ENCODE measurements at regions not wholly inside any gene's neighbourhood (a gene's known extent, or its start where the extent isn't known, plus 50 kb on each side); places are given as distances from the start of the nearest gene placed in this dataset.

DNA sequence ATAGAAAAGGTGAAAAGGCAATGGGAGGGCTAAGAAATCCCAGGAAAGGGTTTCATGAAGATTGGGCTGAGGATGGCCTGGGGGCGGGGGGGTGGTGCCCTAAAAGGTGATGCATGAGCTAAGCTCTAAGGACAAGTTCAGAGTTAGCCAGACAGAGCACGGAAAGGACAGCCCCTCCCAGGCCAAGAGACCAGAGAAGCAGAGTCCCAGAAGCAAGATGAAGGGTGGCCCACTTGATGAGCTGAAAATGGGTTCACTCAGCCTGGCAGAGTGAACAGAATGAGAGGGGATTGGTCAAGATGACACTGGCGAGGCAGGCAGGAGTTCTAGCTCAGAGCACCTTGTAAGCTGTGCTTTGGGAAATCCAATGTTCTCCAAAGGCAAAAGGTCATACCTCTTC, 89.4 kb upstream of the GPR26 start:
- H3K27me3 ChIP-seq (ENCODE audit: control insufficient read depth in 1 of 2, insufficient read depth in 1 of 2, low read length in 2 of 2), result peaks cover 11 to 86% of the 10 kb centered on the region in 2 experiments

DNA sequence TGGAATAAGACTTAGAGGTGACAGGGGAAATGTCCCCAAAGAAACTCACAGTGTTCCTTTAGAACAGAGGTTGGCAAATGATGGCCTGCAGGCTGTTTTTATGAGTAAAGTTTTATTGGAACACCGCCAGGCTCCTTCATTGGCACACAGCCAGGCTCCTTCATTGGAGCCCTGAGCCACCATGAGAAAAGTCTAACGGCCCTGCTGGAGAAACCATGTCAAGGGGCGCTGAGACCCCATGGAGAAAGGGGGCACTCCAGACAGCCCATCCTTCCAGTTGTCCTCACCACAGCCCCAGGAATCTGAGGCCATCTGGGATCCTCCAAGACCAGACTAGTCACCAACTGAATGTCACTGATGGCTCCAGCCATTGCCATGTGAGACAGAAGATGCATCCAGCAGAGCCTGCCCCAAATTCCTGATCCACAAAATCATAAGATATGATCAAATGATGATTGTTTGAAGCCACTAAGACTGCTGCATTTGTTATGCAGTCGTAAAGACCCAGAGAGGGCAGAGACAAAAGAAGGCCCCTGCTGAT, 88.2 kb upstream of the GPR26 start:
- no peak overlapping the region for H2AFZ ChIP-seq (ENCODE audit: low read depth, low read length)
- H3K23ac ChIP-seq (ENCODE audit: low read length in 2 of 2), result no peak overlapping the region
- DNase-seq, result no peak

More for the DNA sequence above, 89.4 kb upstream of the GPR26 start:
- no peaks in the 10 kb centered on the region for H3K4me1 ChIP-seq (ENCODE audit: control insufficient read depth, insufficient read depth, low read depth, low read length)
- H3K4ac ChIP-seq (ENCODE audit: low read depth in 1 of 2, low read length in 2 of 2), result no peak overlapping the region
- no peak overlapping the region for H2AFZ ChIP-seq (ENCODE audit: low read depth, low read length)
- H2BK12ac ChIP-seq (ENCODE audit: low read length in 2 of 2), result no peak overlapping the region
- H3K9ac ChIP-seq (ENCODE audit: low read length), result no peak overlapping the region
- no peak overlapping the region for H3K14ac ChIP-seq (ENCODE audit: low read length in 2 of 2)
- H2AK5ac ChIP-seq (ENCODE audit: low read length, severe bottlenecking), result no peak overlapping the region
- H2BK5ac ChIP-seq (ENCODE audit: low read depth, low read length, poor library complexity, severe bottlenecking), result no peak overlapping the region
- H3K79me1 ChIP-seq (replicated peaks; ENCODE audit: low read length, poor library complexity, severe bottlenecking), result no peaks in the 10 kb centered on the region
- DNase-seq, result no peak
- 39% methylated on average over 3 of the region's 3 CpGs for WGBS
- no peak overlapping the region for H3K18ac ChIP-seq (ENCODE audit: low read depth in 1 of 2, low read length in 2 of 2)
- H3K9me3 ChIP-seq (ENCODE audit: control insufficient read depth, low read length), result no peaks in the 10 kb centered on the region
- no peak overlapping the region for H4K8ac ChIP-seq (ENCODE audit: low read length)
- H4K91ac ChIP-seq (ENCODE audit: low read length), result no peak overlapping the region
- no peak overlapping the region for H3K27ac ChIP-seq (ENCODE audit: low read length, poor library complexity, severe bottlenecking)
- no peak overlapping the region for H3K4me2 ChIP-seq (ENCODE audit: low read length, poor library complexity, severe bottlenecking)
- H2BK120ac ChIP-seq (ENCODE audit: low read depth, low read length), result no peak overlapping the region
- H3K4me3 ChIP-seq (ENCODE audit: insufficient read depth in 1 of 2, low read depth in 1 of 2, low read length in 2 of 2), result no peak overlapping the region
- H3K36me3 ChIP-seq (ENCODE audit: control insufficient read depth in 1 of 2, insufficient read depth in 2 of 2, low read depth in 1 of 2, low read length in 2 of 2), result no peaks in the 10 kb centered on the region
- H2BK15ac ChIP-seq (ENCODE audit: low read depth, poor library complexity, severe bottlenecking), result no peak overlapping the region
- H3K23ac ChIP-seq (ENCODE audit: low read length in 2 of 2), result no peak overlapping the region

DNA sequence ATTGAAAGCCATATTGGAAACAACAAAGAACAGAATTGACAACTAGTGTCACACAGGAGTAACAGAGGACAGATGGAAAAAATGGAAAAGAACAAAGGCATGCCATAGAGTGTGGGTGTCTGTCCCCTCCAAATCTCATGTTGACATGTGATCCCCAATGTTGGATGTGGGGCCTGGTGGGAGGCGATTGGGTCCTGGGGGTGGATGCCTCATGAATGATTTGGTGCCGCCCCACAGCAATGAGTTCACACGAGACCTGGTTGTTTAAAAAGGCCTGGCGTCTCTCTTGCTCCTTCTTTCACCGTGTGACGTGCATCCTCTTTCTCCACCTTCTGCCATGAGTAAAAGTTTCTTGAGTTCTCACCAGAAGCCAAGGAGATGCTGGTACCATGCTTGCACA, 87.4 kb upstream of the GPR26 start:
- no peak overlapping the region for H3K18ac ChIP-seq (ENCODE audit: low read depth in 1 of 2, low read length in 2 of 2)
- H3K9ac ChIP-seq (ENCODE audit: low read length), result no peak overlapping the region
- no peaks in the 10 kb centered on the region for H3K9me3 ChIP-seq (ENCODE audit: control insufficient read depth, low read length)
- WGBS, result 87% methylated on average over 6 of the region's 6 CpGs
- no peak overlapping the region for H3K23ac ChIP-seq (ENCODE audit: low read length in 2 of 2)
- H3K4me2 ChIP-seq (ENCODE audit: low read length, poor library complexity, severe bottlenecking), result no peak overlapping the region
- no peak overlapping the region for H4K91ac ChIP-seq (ENCODE audit: low read length)
- H3K27ac ChIP-seq (ENCODE audit: low read length, poor library complexity, severe bottlenecking), result no peak overlapping the region
- H3K4me1 ChIP-seq (ENCODE audit: control insufficient read depth, insufficient read depth, low read depth, low read length), result no peaks in the 10 kb centered on the region
- H3K36me3 ChIP-seq (ENCODE audit: control insufficient read depth in 1 of 2, insufficient read depth in 2 of 2, low read depth in 1 of 2, low read length in 2 of 2), result no peaks in the 10 kb centered on the region
- no peak overlapping the region for H2AK5ac ChIP-seq (ENCODE audit: low read length, severe bottlenecking)
- no peak overlapping the region for H2BK15ac ChIP-seq (ENCODE audit: low read depth, poor library complexity, severe bottlenecking)
- DNase-seq, result no peak
- H3K4me3 ChIP-seq (ENCODE audit: insufficient read depth in 1 of 2, low read depth in 1 of 2, low read length in 2 of 2), result no peak overlapping the region
- H2BK120ac ChIP-seq (ENCODE audit: low read depth, low read length), result no peak overlapping the region
- H2BK5ac ChIP-seq (ENCODE audit: low read depth, low read length, poor library complexity, severe bottlenecking), result no peak overlapping the region
- H3K14ac ChIP-seq (ENCODE audit: low read length in 2 of 2), result no peak overlapping the region
- H4K8ac ChIP-seq (ENCODE audit: low read length), result no peak overlapping the region
- H3K27me3 ChIP-seq (ENCODE audit: control insufficient read depth in 1 of 2, insufficient read depth in 1 of 2, low read length in 2 of 2), result peaks cover 21 to 80% of the 10 kb centered on the region in 2 experiments
- no peak overlapping the region for H3K4ac ChIP-seq (ENCODE audit: low read depth in 1 of 2, low read length in 2 of 2)
- H3K79me1 ChIP-seq (replicated peaks; ENCODE audit: low read length, poor library complexity, severe bottlenecking), result no peaks in the 10 kb centered on the region
- no peak overlapping the region for H2BK12ac ChIP-seq (ENCODE audit: low read length in 2 of 2)
- H2AFZ ChIP-seq (ENCODE audit: low read depth, low read length), result no peak overlapping the region

More for the DNA sequence above, 88.2 kb upstream of the GPR26 start:
- H2BK12ac ChIP-seq (ENCODE audit: low read length in 2 of 2), result no peak overlapping the region
- no peak overlapping the region for H3K4me2 ChIP-seq (ENCODE audit: low read length, poor library complexity, severe bottlenecking)
- WGBS, result 61% methylated on average over 4 of the region's 4 CpGs
- no peak overlapping the region for H3K14ac ChIP-seq (ENCODE audit: low read length in 2 of 2)
- H3K79me1 ChIP-seq (replicated peaks; ENCODE audit: low read length, poor library complexity, severe bottlenecking), result no peaks in the 10 kb centered on the region
- no peak overlapping the region for H2BK15ac ChIP-seq (ENCODE audit: low read depth, poor library complexity, severe bottlenecking)
- H4K8ac ChIP-seq (ENCODE audit: low read length), result no peak overlapping the region
- no peak overlapping the region for H3K9ac ChIP-seq (ENCODE audit: low read length)
- H3K27ac ChIP-seq (ENCODE audit: low read length, poor library complexity, severe bottlenecking), result no peak overlapping the region
- no peaks in the 10 kb centered on the region for H3K4me1 ChIP-seq (ENCODE audit: control insufficient read depth, insufficient read depth, low read depth, low read length)
- H3K18ac ChIP-seq (ENCODE audit: low read depth in 1 of 2, low read length in 2 of 2), result no peak overlapping the region
- H4K91ac ChIP-seq (ENCODE audit: low read length), result no peak overlapping the region
- no peaks in the 10 kb centered on the region for H3K9me3 ChIP-seq (ENCODE audit: control insufficient read depth, low read length)
- no peaks in the 10 kb centered on the region for H3K36me3 ChIP-seq (ENCODE audit: control insufficient read depth in 1 of 2, insufficient read depth in 2 of 2, low read depth in 1 of 2, low read length in 2 of 2)
- H2AK5ac ChIP-seq (ENCODE audit: low read length, severe bottlenecking), result no peak overlapping the region
- H3K4me3 ChIP-seq (ENCODE audit: insufficient read depth in 1 of 2, low read depth in 1 of 2, low read length in 2 of 2), result no peak overlapping the region
- H2BK120ac ChIP-seq (ENCODE audit: low read depth, low read length), result no peak overlapping the region
- no peak overlapping the region for H3K4ac ChIP-seq (ENCODE audit: low read depth in 1 of 2, low read length in 2 of 2)
- H3K27me3 ChIP-seq (ENCODE audit: control insufficient read depth in 1 of 2, insufficient read depth in 1 of 2, low read length in 2 of 2), result peaks cover 16 to 86% of the 10 kb centered on the region in 2 experiments
- H2BK5ac ChIP-seq (ENCODE audit: low read depth, low read length, poor library complexity, severe bottlenecking), result no peak overlapping the region

DNA sequence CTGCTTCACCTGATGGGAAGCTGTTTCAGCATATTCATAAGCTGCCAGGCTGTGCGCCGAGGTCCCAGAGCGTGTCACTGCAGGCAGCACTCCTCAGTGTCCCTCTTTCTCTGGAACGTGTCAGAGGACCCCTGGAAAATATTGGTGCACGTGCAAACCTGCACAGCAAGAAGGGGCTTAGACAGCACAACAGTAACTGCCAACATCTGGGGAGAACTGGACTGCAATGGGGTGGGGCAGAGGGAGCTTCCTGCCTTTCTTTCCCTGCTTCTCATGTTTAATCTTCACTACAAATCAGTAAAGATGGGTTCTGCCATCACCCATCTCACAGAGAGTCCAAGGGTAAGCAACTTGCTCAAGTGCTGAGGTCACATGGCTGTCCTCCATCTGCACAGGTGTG, 86.5 kb upstream of the GPR26 start:
- no peak overlapping the region for H2BK120ac ChIP-seq (ENCODE audit: low read depth, low read length)
- no peak overlapping the region for H3K27ac ChIP-seq (ENCODE audit: low read length, poor library complexity, severe bottlenecking)
- H2BK12ac ChIP-seq (ENCODE audit: low read length in 2 of 2), result no peak overlapping the region
- H3K4me2 ChIP-seq (ENCODE audit: low read length, poor library complexity, severe bottlenecking), result no peak overlapping the region
- 56% methylated on average over 5 of the region's 5 CpGs for WGBS
- H3K36me3 ChIP-seq (ENCODE audit: control insufficient read depth in 1 of 2, insufficient read depth in 2 of 2, low read depth in 1 of 2, low read length in 2 of 2), result no peaks in the 10 kb centered on the region
- no peak overlapping the region for H3K4me3 ChIP-seq (ENCODE audit: insufficient read depth in 1 of 2, low read depth in 1 of 2, low read length in 2 of 2)
- H2AK5ac ChIP-seq (ENCODE audit: low read length, severe bottlenecking), result no peak overlapping the region
- no peaks in the 10 kb centered on the region for H3K9me3 ChIP-seq (ENCODE audit: control insufficient read depth, low read length)
- H3K4me1 ChIP-seq (ENCODE audit: control insufficient read depth, insufficient read depth, low read depth, low read length), result no peaks in the 10 kb centered on the region
- H3K79me1 ChIP-seq (replicated peaks; ENCODE audit: low read length, poor library complexity, severe bottlenecking), result no peaks in the 10 kb centered on the region
- H3K9ac ChIP-seq (ENCODE audit: low read length), result no peak overlapping the region
- H2BK15ac ChIP-seq (ENCODE audit: low read depth, poor library complexity, severe bottlenecking), result no peak overlapping the region
- no peak overlapping the region for H3K14ac ChIP-seq (ENCODE audit: low read length in 2 of 2)
- no peak overlapping the region for H3K4ac ChIP-seq (ENCODE audit: low read depth in 1 of 2, low read length in 2 of 2)
- H3K23ac ChIP-seq (ENCODE audit: low read length in 2 of 2), result no peak overlapping the region
- no peak overlapping the region for H4K91ac ChIP-seq (ENCODE audit: low read length)
- no peak overlapping the region for H2AFZ ChIP-seq (ENCODE audit: low read depth, low read length)
- H3K27me3 ChIP-seq (ENCODE audit: control insufficient read depth in 1 of 2, insufficient read depth in 1 of 2, low read length in 2 of 2), result peaks cover 30 to 70% of the 10 kb centered on the region in 2 experiments
- no peak overlapping the region for H3K18ac ChIP-seq (ENCODE audit: low read depth in 1 of 2, low read length in 2 of 2)
- H2BK5ac ChIP-seq (ENCODE audit: low read depth, low read length, poor library complexity, severe bottlenecking), result no peak overlapping the region
- H4K8ac ChIP-seq (ENCODE audit: low read length), result no peak overlapping the region
- no peak for DNase-seq

All from mesenchymal stem cell (in vitro differentiated cells and primary cell).